ENCODE measurements at regions not wholly inside any gene's neighbourhood (a gene's known extent, or its start where the extent isn't known, plus 50 kb on each side); places are given as distances from the start of the nearest gene placed in this dataset.

DNA sequence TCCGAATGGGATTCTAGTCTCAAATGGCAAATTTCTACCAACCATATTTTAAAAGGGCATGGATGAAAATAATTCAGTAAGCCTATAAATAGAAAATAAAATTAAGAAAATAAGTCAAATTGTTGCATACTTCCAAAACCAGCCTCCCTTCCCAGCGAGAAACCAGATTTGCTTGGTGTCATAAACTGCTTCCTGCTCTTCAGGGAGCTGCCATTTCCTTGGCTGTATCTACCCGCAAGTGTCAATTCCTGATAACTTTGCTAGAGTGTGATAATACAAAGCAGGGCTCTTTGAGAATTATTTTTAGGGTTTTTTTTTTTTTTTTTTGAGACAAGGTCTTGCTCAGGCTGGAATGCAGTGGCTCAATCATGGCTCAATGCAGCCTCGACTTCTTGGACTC is 62.3 kb downstream of the S1PR1 start:
- H3K4me3 ChIP-seq (ENCODE audit: low read depth, low read length) = no peak overlapping the region
- TF ChIP-seq, protein P1, sequence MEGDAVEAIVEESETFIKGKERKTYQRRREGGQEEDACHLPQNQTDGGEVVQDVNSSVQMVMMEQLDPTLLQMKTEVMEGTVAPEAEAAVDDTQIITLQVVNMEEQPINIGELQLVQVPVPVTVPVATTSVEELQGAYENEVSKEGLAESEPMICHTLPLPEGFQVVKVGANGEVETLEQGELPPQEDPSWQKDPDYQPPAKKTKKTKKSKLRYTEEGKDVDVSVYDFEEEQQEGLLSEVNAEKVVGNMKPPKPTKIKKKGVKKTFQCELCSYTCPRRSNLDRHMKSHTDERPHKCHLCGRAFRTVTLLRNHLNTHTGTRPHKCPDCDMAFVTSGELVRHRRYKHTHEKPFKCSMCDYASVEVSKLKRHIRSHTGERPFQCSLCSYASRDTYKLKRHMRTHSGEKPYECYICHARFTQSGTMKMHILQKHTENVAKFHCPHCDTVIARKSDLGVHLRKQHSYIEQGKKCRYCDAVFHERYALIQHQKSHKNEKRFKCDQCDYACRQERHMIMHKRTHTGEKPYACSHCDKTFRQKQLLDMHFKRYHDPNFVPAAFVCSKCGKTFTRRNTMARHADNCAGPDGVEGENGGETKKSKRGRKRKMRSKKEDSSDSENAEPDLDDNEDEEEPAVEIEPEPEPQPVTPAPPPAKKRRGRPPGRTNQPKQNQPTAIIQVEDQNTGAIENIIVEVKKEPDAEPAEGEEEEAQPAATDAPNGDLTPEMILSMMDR (IDR thresholded peaks at IDR 0.05; ENCODE audit: insufficient read depth, low read length, missing control alignments) = no peak
- DNase-seq (ENCODE audit: low read depth, low spot score) = no peak
- ChIA-PET CTCF (interaction anchor here (1.4 to 4.1 kb wide), 4 partner anchors 8 to 59 kb away, joined by 3 to 34 read pairs (median 8); no protein-coding TSS in a partner anchor), POLR2A (no interaction called here)

DNA sequence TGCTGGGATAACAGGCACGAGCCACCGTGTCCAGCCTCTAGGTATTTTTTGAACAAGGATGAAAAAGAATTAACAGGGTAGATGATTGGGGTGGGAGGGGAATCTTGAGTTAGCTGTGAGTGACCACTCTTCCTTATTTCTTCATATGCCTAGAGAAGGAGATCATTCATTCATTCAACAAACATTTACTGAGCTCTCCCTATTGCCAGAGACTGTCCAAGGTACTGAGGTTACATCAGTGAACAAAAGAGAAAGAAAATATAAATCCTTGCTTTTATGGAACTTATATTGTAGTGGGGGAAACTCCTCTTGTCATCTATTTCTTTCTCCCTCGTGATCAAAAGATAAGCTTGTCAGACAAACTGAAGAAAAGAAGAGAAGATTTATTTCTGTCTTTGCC is 62.9 kb downstream of the S1PR1 start:
- DNase-seq (ENCODE audit: low read depth, low spot score) = no peak
- ChIA-PET CTCF (interaction anchor here (0.9 to 4.1 kb wide), 7 partner anchors 9 to 384 kb away, joined by 3 to 34 read pairs (median 4); no protein-coding TSS in a partner anchor), POLR2A (no interaction called here)
- TF ChIP-seq, protein P1 (IDR thresholded peaks at IDR 0.05; ENCODE audit: insufficient read depth, low read length, missing control alignments) = no peak
- H3K4me3 ChIP-seq (ENCODE audit: low read depth, low read length) = no peak overlapping the region

DNA sequence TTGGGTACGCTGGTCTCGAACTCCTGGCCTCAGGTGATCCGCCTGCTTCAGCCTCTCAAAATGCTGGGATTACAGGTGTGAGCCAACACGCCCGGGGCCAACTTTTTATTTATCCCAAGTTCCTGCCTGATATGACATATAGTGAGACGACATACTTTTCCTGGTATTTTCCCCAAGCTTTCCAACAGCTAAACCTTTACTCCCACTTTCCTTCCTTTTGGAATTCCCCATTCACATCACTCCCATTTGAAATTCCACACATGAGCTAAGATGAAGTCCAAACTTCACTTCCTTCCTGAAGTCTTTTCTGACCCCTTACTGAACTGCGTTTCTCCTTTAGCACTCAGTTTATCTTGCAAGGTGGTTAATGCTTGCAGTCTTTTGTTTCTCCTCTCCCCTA is 64.1 kb downstream of the S1PR1 start:
- no peak overlapping the region for H3K4me3 ChIP-seq (ENCODE audit: low read depth, low read length)
- DNase-seq (ENCODE audit: low read depth, low spot score) = no peak
- ChIA-PET POLR2A (no interaction called here), CTCF (interaction anchor here (1.2 to 4.1 kb wide), 6 partner anchors 8 to 382 kb away, joined by 3 to 34 read pairs (median 6); no protein-coding TSS in a partner anchor)
- TF ChIP-seq, protein P1 (IDR thresholded peaks at IDR 0.05; ENCODE audit: insufficient read depth, low read length, missing control alignments) = no peak

DNA sequence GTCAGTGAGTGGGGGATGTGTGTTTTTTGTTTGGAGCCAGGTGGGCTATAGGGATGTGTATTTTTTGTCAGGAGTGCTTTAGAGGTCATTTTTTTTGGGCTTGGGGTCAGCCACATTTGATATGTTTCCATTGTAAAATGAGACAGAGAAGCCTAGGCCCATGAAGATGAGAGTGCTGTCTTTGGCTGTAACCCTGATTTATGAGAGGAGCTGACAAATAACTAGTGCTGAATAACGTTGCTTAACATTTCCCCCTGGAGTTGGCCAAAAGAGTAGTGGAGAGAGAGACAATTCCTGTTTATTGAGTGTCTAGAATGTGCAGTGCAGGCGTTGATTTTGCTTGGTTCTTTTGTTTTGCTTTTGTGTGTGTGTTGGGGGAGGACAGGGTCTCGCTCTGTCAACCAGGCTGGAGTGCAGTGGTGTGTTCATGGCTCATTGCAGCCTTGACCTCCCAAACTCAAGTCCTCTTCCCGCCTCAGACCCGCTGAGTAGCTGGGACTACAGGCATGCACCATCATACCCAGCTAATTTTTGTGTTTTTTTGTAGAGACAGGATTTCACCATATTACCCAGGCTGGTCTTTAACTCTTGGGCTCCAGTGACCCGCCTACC is 64.7 kb downstream of the S1PR1 start:
- ChIA-PET POLR2A (no interaction called here), CTCF (interaction anchor here (1.7 to 4.1 kb wide), 5 partner anchors 8 to 66 kb away, joined by 5 to 34 read pairs (median 13); no protein-coding TSS in a partner anchor)
- H3K4me3 ChIP-seq (ENCODE audit: low read depth, low read length) = no peak overlapping the region
- DNase-seq (ENCODE audit: low read depth, low spot score) = no peak
- TF ChIP-seq, protein P1 (IDR thresholded peaks at IDR 0.05; ENCODE audit: insufficient read depth, low read length, missing control alignments) = no peak

DNA sequence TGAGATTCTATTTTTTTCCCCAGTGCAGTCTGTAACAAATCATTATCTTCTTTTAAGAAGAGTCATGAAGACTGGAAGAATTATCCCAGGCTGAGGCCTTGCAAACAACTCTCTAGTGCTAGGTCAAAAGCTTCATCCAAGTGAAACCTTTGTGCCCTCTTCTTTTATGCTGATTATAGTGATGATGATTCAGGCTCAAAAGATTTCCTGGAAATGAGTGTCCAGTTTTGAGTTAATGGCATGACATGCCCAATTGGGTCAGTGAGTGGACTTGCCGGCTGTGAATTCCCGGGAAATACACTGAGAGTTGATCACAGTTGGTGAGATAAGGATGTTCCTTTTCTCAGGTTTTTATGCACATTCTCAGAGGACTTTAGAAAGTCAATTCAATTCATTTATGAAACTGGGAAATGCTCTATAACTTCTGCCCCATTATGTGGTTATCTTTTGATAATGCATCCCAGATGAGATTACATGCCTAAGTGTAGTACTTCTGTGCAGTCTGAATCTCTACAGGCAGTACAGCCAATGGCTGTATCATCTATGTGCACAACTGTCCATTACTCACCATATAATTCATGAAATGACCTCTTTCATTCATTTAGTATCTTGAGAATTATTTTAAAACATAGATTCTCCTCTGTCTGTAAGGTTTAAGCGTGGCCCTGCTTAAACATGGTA is 66.2 kb downstream of the S1PR1 start:
- no peak for DNase-seq (ENCODE audit: low read depth, low spot score)
- ChIA-PET POLR2A (no interaction called here), CTCF (interaction anchor here (1.6 to 3.5 kb wide), 3 partner anchors 12 to 55 kb away, joined by 6 to 16 read pairs (median 6); no protein-coding TSS in a partner anchor)
- TF ChIP-seq, protein P1 (IDR thresholded peaks at IDR 0.05; ENCODE audit: insufficient read depth, low read length, missing control alignments) = no peak
- no peak overlapping the region for H3K4me3 ChIP-seq (ENCODE audit: low read depth, low read length)

DNA sequence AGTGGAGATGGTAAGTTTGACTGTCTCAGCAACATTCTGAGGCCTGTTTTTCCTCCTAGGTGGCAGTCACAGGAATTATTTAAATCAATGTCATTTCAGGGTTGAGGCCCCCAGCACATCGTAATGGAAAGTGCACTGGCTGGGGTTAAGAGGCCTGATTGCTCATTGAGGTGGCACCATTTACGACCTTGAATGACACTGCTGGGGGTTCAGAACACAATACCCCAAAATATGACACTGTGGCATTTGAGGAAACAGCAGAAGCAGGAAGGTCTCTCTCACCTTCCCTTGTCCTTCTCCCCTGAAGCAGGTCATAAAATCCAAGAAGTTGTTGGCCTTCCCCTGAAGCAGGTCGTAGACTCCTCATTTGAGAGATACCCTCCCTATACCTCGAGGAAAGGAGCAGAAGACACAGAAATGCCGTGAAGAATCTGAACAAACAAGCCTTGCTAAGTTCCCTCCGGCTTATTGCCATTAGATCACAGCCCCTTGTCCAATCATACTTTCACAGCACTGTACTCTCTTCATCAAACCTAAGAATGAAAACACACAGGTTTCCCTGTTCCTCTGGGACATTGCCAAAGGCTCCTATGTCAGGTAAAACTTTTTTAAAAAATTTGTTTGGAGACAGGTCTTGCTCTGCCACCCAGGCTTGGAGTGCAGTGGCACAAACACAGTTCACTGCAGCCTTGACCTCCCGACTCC is 71.3 kb downstream of the S1PR1 start:
- CTCF ChIA-PET = interaction anchor here (1.2 to 4.6 kb wide), 13 partner anchors 9 to 386 kb away, joined by 3 to 83 read pairs (median 17); no protein-coding TSS in a partner anchor
- no peak overlapping the region for H3K4me3 ChIP-seq (ENCODE audit: low read depth, low read length)
- POLR2A ChIA-PET = no interaction called here
- no peak for DNase-seq (ENCODE audit: low read depth, low spot score)
- TF ChIP-seq, protein P1 (IDR thresholded peaks at IDR 0.05; ENCODE audit: insufficient read depth, low read length, missing control alignments) = no peak
